ENCODE measurements at regions not wholly inside any gene's neighbourhood (a gene's known extent, or its start where the extent isn't known, plus 50 kb on each side); places are given as distances from the start of the nearest gene placed in this dataset.

GRCh38 chr12:97308576-97309198 lies 153.9 kb upstream of the RMST start:
- Histone ChIP-seq H3K36me3 (ENCODE audit: control insufficient read depth, insufficient read depth, low read length) (no peaks in the 10 kb centered on the region), H3K4me3 (ENCODE audit: low read depth in 2 of 2, low read length in 2 of 2) (no peak overlapping the region), H3K27me3 (ENCODE audit: control insufficient read depth, insufficient read depth, low read length) (no peaks in the 10 kb centered on the region), H3K4me1 (ENCODE audit: control insufficient read depth, insufficient read depth, low read length) (no peaks in the 10 kb centered on the region), H3K9me3 (ENCODE audit: control insufficient read depth, insufficient read depth, low read depth, low read length) (no peaks in the 10 kb centered on the region), H3K27ac (ENCODE audit: low read length) (no peak overlapping the region)
- intact Hi-C loops (cut with micrococcal nuclease; ENCODE audit: unreplicated experiment) (loop anchor here (2.0 kb wide), 1 partner anchor 322 kb away; no protein-coding TSS in a partner anchor), in situ Hi-C loops (cut with HindIII; ENCODE audit: low pct_unique_long_range_greater_than_20kb, low sequenced_read_pairs) (no loop called here)
- BruUV-seq (replicated peaks) = no TSS peak
- ChIA-PET POLR2A (no interaction called here), CTCF (no interaction called here)
- peak; percentile 35 for DNase-seq (ENCODE audit: low read depth, low spot score)
- no peak for TF ChIP-seq SIN3A (IDR thresholded peaks at IDR 0.05; ENCODE audit: borderline replicate concordance, insufficient read depth, low read depth, low read length)
- peak; percentile 73; the same call in 1 of the 2 replicates for TF ChIP-seq CTCF (IDR thresholded peaks at IDR 0.05)
- ATAC-seq = no peak

- BruUV-seq (replicated peaks) = no TSS peak
- in situ Hi-C loops (cut with HindIII; ENCODE audit: low pct_unique_long_range_greater_than_20kb, low sequenced_read_pairs) (no loop called here), intact Hi-C loops (cut with micrococcal nuclease; ENCODE audit: unreplicated experiment) (loop anchor here (2.0 kb wide), 1 partner anchor 323 kb away; no protein-coding TSS in a partner anchor)
- DNase-seq (ENCODE audit: low read depth, low spot score) (no peak), ATAC-seq (no peak)
- ChIA-PET POLR2A (no interaction called here), CTCF (no interaction called here)
- no peak overlapping the region for H3K4me3 ChIP-seq (ENCODE audit: low read depth in 2 of 2, low read length in 2 of 2)
- no peaks in the 10 kb centered on the region for H3K36me3 ChIP-seq (ENCODE audit: control insufficient read depth, insufficient read depth, low read length)
- H3K27ac ChIP-seq (ENCODE audit: low read length) = no peak overlapping the region
- no peaks in the 10 kb centered on the region for H3K9me3 ChIP-seq (ENCODE audit: control insufficient read depth, insufficient read depth, low read depth, low read length)
- H3K27me3 ChIP-seq (ENCODE audit: control insufficient read depth, insufficient read depth, low read length) = no peaks in the 10 kb centered on the region
- no peaks in the 10 kb centered on the region for H3K4me1 ChIP-seq (ENCODE audit: control insufficient read depth, insufficient read depth, low read length)
- TF ChIP-seq SIN3A (IDR thresholded peaks at IDR 0.05; ENCODE audit: borderline replicate concordance, insufficient read depth, low read depth, low read length) (no peak), CTCF (IDR thresholded peaks at IDR 0.05) (no peak), POLR2AphosphoS5 (IDR thresholded peaks at IDR 0.05; ENCODE audit: low read depth, low read length) (no peak), TCF7L2 (IDR thresholded peaks at IDR 0.05; ENCODE audit: low read depth, low read length) (no peak), REST (IDR thresholded peaks at IDR 0.05; ENCODE audit: insufficient read depth in 1 of 2, low read depth in 2 of 2, low read length in 1 of 2) (no peak)
These were observed 152.7 kb upstream of the RMST start for GRCh38 chr12:97309921-97310320.

Measured in Panc1 (cell line).